MG63 (cell line): ENCODE measurements at regions not wholly inside any gene's neighbourhood (a gene's known extent, or its start where the extent isn't known, plus 50 kb on each side); places are given as distances from the start of the nearest gene placed in this dataset.

Experiments used
- DNase-seq: peaks from one replicate; pipeline ENCODE4 v3.0.0-alpha.2; 2020
- H3K27me3 ChIP-seq: fragments of 250-450 bp; sonication (Bioruptor Pico); 2 replicates; pipeline ENCODE4 v1.5.1; 2020; ENCODE audit warnings: mild to moderate bottlenecking, moderate library complexity
- H3K36me3 ChIP-seq: fragments of 250-450 bp; sonication (Bioruptor Pico); 2 replicates; pipeline ENCODE4 v1.5.1; 2020; ENCODE audit warnings: mild to moderate bottlenecking, moderate library complexity
- H3K4me3 ChIP-seq: fragments of 250-450 bp; sonication (Bioruptor Pico); 2 replicates; pipeline ENCODE4 v1.5.1; 2020; ENCODE audit warnings: mild to moderate bottlenecking, moderate library complexity
- H3K9me3 ChIP-seq: fragments of 250-450 bp; sonication (Bioruptor Pico); 2 replicates; pipeline ENCODE4 v1.5.1; 2020; ENCODE audit warnings: mild to moderate bottlenecking, moderate library complexity

DNA sequence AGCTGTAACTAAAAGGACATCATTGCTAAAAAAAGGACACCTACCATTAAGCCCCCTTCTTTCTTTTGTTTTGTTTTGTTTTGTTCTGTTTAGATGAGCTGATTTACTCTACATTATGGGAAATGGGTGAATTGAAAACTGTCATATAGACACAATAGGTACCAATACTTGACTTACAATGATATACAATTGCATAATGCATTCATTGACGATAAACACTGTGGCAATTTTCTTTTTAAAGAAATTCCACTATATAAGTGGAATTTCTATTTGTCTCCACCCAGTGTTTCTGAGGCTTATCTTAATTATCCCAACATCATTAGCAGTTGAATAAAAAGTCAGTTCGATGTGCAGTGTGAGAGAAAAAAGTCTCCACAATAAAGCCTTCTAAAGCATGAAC, 282.1 kb downstream of the BCL2 start:
- Histone ChIP-seq H3K4me3 (no peak overlapping the region), H3K9me3 (no peaks in the 10 kb centered on the region), H3K27me3 (0 out of 2 replicates have a peak, but pooled peaks cover 2% of the 10 kb centered on the region), H3K36me3 (no peaks in the 10 kb centered on the region)
- no peak for DNase-seq

- Histone ChIP-seq H3K36me3 (no peaks in the 10 kb centered on the region), H3K27me3 (peaks cover 5% of the 10 kb centered on the region; the same call in 1 of the 2 replicates), H3K9me3 (no peaks in the 10 kb centered on the region), H3K4me3 (no peak overlapping the region)
- no peak for DNase-seq
Observed at GRCh38 chr18:63031375-63031774, 288.2 kb downstream of the BCL2 start.
